Astrocyte (in vitro differentiated cells and primary cell): ENCODE measurements at regions not wholly inside any gene's neighbourhood (a gene's known extent, or its start where the extent isn't known, plus 50 kb on each side); places are given as distances from the start of the nearest gene placed in this dataset.
"Not testable (repeated sequence)": the region's sequence is repeated elsewhere in the genome, so short reads cannot be mapped to it uniquely, and the experiment has no call there.

ENCODE experiments used
- DNase-seq: peaks from one replicate; pipeline ENCODE4 v3.0.0-alpha.2; 2010; ENCODE audit warnings: low read depth
- FAIRE-seq: peaks from 2 replicates; lab custom pipeline; 2011; peaks lifted over from hg19 to GRCh38; lab: Jason Lieb, UNC
- H2AFZ ChIP-seq: 2 replicates; pipeline ENCODE4 v1.6.0; 2012; ENCODE audit warnings: low read depth, low read length, inconsistent platforms
- H3K27ac ChIP-seq: 2 replicates; pipeline ENCODE4 v1.5.1; 2011; ENCODE audit warnings: low read depth, low read length, inconsistent platforms
- H3K27me3 ChIP-seq: 2 replicates; pipeline ENCODE4 v1.6.0; 2011; ENCODE audit warnings: low read length, inconsistent platforms; ENCODE audit not compliant: insufficient read depth
- H3K36me3 ChIP-seq: 2 replicates; pipeline ENCODE4 v1.5.1; 2011; ENCODE audit warnings: low read length, inconsistent platforms; ENCODE audit not compliant: insufficient read depth
- H3K4me1 ChIP-seq: 2 replicates; pipeline ENCODE4 v1.5.1; 2011; ENCODE audit warnings: low read length, inconsistent platforms; ENCODE audit not compliant: insufficient read depth
- H3K4me2 ChIP-seq: 2 replicates; pipeline ENCODE4 v1.6.0; 2012; ENCODE audit warnings: low read length, inconsistent platforms
- H3K4me3 ChIP-seq: 2 replicates; pipeline ENCODE4 v1.5.1; 2011; ENCODE audit warnings: low read depth, mild to moderate bottlenecking, low read length, inconsistent platforms; ENCODE audit not compliant: insufficient read depth
- H3K79me2 ChIP-seq: 2 replicates; pipeline ENCODE4 v1.6.0; 2012; ENCODE audit warnings: mild to moderate bottlenecking, low read length, inconsistent platforms; ENCODE audit not compliant: insufficient read depth
- H3K9ac ChIP-seq: 2 replicates; pipeline ENCODE4 v1.6.0; 2012; ENCODE audit warnings: mild to moderate bottlenecking, low read length, inconsistent platforms
- H3K9me3 ChIP-seq: 2 replicates; pipeline ENCODE4 v1.5.1; 2012; ENCODE audit warnings: low read depth, mild to moderate bottlenecking, low read length, inconsistent platforms; ENCODE audit not compliant: insufficient read depth
- H4K20me1 ChIP-seq: 2 replicates; pipeline ENCODE4 v1.6.0; 2012; ENCODE audit warnings: low read length, inconsistent platforms; ENCODE audit not compliant: insufficient read depth
- H3K27ac Mint-ChIP-seq: one replicate; pipeline ENCODE4 v1.8.0; 2021; ENCODE audit warnings: mild to moderate bottlenecking, mixed read lengths; ENCODE audit not compliant: unreplicated experiment
- H3K27me3 Mint-ChIP-seq: one replicate; pipeline ENCODE4 v1.8.0; 2021; ENCODE audit warnings: low read depth, mixed read lengths; ENCODE audit not compliant: unreplicated experiment
- H3K36me3 Mint-ChIP-seq: one replicate; pipeline ENCODE4 v1.8.0; 2021; ENCODE audit warnings: low read depth, mixed read lengths; ENCODE audit not compliant: unreplicated experiment
- H3K4me1 Mint-ChIP-seq: one replicate; pipeline ENCODE4 v1.8.0; 2021; ENCODE audit warnings: low read depth, mixed read lengths; ENCODE audit not compliant: unreplicated experiment
- H3K4me3 Mint-ChIP-seq: one replicate; pipeline ENCODE4 v1.8.0; 2021; ENCODE audit warnings: mild to moderate bottlenecking, moderate library complexity, mixed read lengths; ENCODE audit not compliant: unreplicated experiment
- H3K9me3 Mint-ChIP-seq: one replicate; pipeline ENCODE4 v1.8.0; 2021; ENCODE audit warnings: mild to moderate bottlenecking, mixed read lengths; ENCODE audit not compliant: unreplicated experiment
- CTCF ChIP-seq: IDR thresholded peaks from 2 replicates; pipeline ENCODE4 v1.5.1; 2011; ENCODE audit warnings: low read depth, mild to moderate bottlenecking, inconsistent platforms, low read length, moderate library complexity; ENCODE audit not compliant: insufficient read depth
- EZH2 ChIP-seq: IDR thresholded peaks from 2 replicates; pipeline ENCODE4 v1.6.1; 2012; ENCODE audit warnings: mild to moderate bottlenecking, low read length, inconsistent platforms; ENCODE audit not compliant: insufficient read depth

- no peak overlapping the region for H3K9ac ChIP-seq
- no peak for FAIRE-seq
- H3K27me3 Mint-ChIP-seq, result peaks cover 2% of the 10 kb centered on the region
- H3K27ac ChIP-seq, result no peak overlapping the region
- H3K9me3 ChIP-seq, result no peaks in the 10 kb centered on the region
- H3K36me3 ChIP-seq, result no peaks in the 10 kb centered on the region
- H3K79me2 ChIP-seq, result no peaks in the 10 kb centered on the region
- H3K4me2 ChIP-seq, result no peak overlapping the region
- no peak overlapping the region for H2AFZ ChIP-seq
- H3K4me3 Mint-ChIP-seq, result no peak overlapping the region
- H3K36me3 Mint-ChIP-seq, result peaks cover 4% of the 10 kb centered on the region
- peak; percentile 29 for DNase-seq
- H3K4me3 ChIP-seq, result no peak overlapping the region
- TF ChIP-seq EZH2 (no peak), CTCF (no peak)
- peaks cover 4% of the 10 kb centered on the region for H3K4me1 Mint-ChIP-seq
- H4K20me1 ChIP-seq, result no peaks in the 10 kb centered on the region
- no peaks in the 10 kb centered on the region for H3K27me3 ChIP-seq
- peak overlapping the region; percentile 2 for H3K27ac Mint-ChIP-seq
- peaks cover 3% of the 10 kb centered on the region for H3K4me1 ChIP-seq
- H3K9me3 Mint-ChIP-seq, result peaks cover 2% of the 10 kb centered on the region
These were observed 340.4 kb upstream of the NCAM1 start for GRCh38 chr11:112620621-112621394.

- no peak overlapping the region for H3K4me3 ChIP-seq
- no peak overlapping the region for H3K9ac ChIP-seq
- H3K4me2 ChIP-seq, result no peak overlapping the region
- H3K36me3 Mint-ChIP-seq, result peaks cover 2% of the 10 kb centered on the region
- H4K20me1 ChIP-seq, result no peaks in the 10 kb centered on the region
- peaks cover 2% of the 10 kb centered on the region for H3K27me3 Mint-ChIP-seq
- H3K27me3 ChIP-seq, result peaks cover 2% of the 10 kb centered on the region
- H3K4me1 Mint-ChIP-seq, result peaks cover 4% of the 10 kb centered on the region
- FAIRE-seq (no peak), DNase-seq (no peak)
- H3K36me3 ChIP-seq, result no peaks in the 10 kb centered on the region
- no peaks in the 10 kb centered on the region for H3K9me3 Mint-ChIP-seq
- H3K4me1 ChIP-seq, result peaks cover 3% of the 10 kb centered on the region
- no peaks in the 10 kb centered on the region for H3K79me2 ChIP-seq
- H3K9me3 ChIP-seq, result no peaks in the 10 kb centered on the region
- H3K27ac ChIP-seq, result no peak overlapping the region
- H2AFZ ChIP-seq, result no peak overlapping the region
- TF ChIP-seq EZH2, result no peak
- TF ChIP-seq CTCF, result no peak
- no peak overlapping the region for H3K4me3 Mint-ChIP-seq
- H3K27ac Mint-ChIP-seq, result no peak overlapping the region
These were observed 338.2 kb upstream of the NCAM1 start for GRCh38 chr11:112623057-112623456.

- Histone ChIP-seq H3K4me2 (no peak overlapping the region), H3K36me3 (no peaks in the 10 kb centered on the region), H3K79me2 (no peaks in the 10 kb centered on the region), H3K27ac (no peak overlapping the region), H3K4me1 (peaks cover 3% of the 10 kb centered on the region), H3K9ac (no peak overlapping the region), H4K20me1 (no peaks in the 10 kb centered on the region), H3K27me3 (peaks cover 2% of the 10 kb centered on the region), H3K9me3 (no peaks in the 10 kb centered on the region), H3K4me3 (no peak overlapping the region), H2AFZ (no peak overlapping the region)
- Mint-ChIP-seq H3K27ac (no peak overlapping the region), H3K9me3 (no peaks in the 10 kb centered on the region), H3K4me3 (no peak overlapping the region), H3K27me3 (peaks cover 2% of the 10 kb centered on the region), H3K4me1 (peaks cover 11% of the 10 kb centered on the region), H3K36me3 (peaks cover 2% of the 10 kb centered on the region)
- DNase-seq (no peak), FAIRE-seq (no peak)
- TF ChIP-seq CTCF, result no peak
- TF ChIP-seq EZH2, result no peak
These were observed 336.8 kb upstream of the NCAM1 start for GRCh38 chr11:112624431-112624830.

GRCh38 chr11:112624971-112625370 lies 336.2 kb upstream of the NCAM1 start:
- H3K79me2 ChIP-seq, DNase-seq, H3K36me3 ChIP-seq, H3K9ac ChIP-seq, H3K27me3 Mint-ChIP-seq, H2AFZ ChIP-seq, H3K9me3 ChIP-seq, H3K4me1 ChIP-seq, H3K36me3 Mint-ChIP-seq, H4K20me1 ChIP-seq, H3K9me3 Mint-ChIP-seq, FAIRE-seq, H3K27me3 ChIP-seq, H3K27ac ChIP-seq, H3K4me3 ChIP-seq, H3K27ac Mint-ChIP-seq, H3K4me3 Mint-ChIP-seq, H3K4me2 ChIP-seq: not testable (repeated sequence)
- peaks cover 11% of the 10 kb centered on the region for H3K4me1 Mint-ChIP-seq
